ENCODE measurements at regions not wholly inside any gene's neighbourhood (a gene's known extent, or its start where the extent isn't known, plus 50 kb on each side); places are given as distances from the start of the nearest gene placed in this dataset.

GRCh38 chr16:5257462-5257861 lies 159.9 kb upstream of the EEF2KMT start:
- H3K56ac ChIP-seq (ENCODE audit: extremely low read depth, insufficient read depth, low read length) = no peak overlapping the region
- H3K18ac ChIP-seq (ENCODE audit: low read depth, low read length) = no peak overlapping the region
- H2BK120ac ChIP-seq (ENCODE audit: low read depth, low read length) = no peak overlapping the region
- no peak overlapping the region for H3K14ac ChIP-seq (replicated peaks; ENCODE audit: low read depth, low read length)
- no peak for ATAC-seq (ENCODE audit: low read depth)
- H3K27me3 ChIP-seq (ENCODE audit: control insufficient read depth, insufficient read depth, low read length) = no peaks in the 10 kb centered on the region
- DNase-seq = no peak
- no TSS peak for BruUV-seq (replicated peaks)
- no peak overlapping the region for H2BK15ac ChIP-seq (ENCODE audit: low read depth, low read length)
- H3K4ac ChIP-seq (ENCODE audit: low read depth, low read length) = no peak overlapping the region
- ChIA-PET POLR2A (ENCODE audit: unreplicated experiment) (no interaction called here), CTCF (no interaction called here)
- dilution Hi-C loops (cut with HindIII; ENCODE audit: low sequenced_read_pairs, unreplicated experiment) (no loop called here), intact Hi-C loops (cut with micrococcal nuclease) (no loop called here), in situ Hi-C loops (cut with MboI; ENCODE audit: low sequenced_read_pairs) (no loop called here)
- H3K79me1 ChIP-seq (ENCODE audit: low read depth in 1 of 2, low read length in 2 of 2) = no peaks in the 10 kb centered on the region
- no peak overlapping the region for H3K27ac ChIP-seq (ENCODE audit: insufficient read depth, low read length)
- H3K9me1 ChIP-seq (ENCODE audit: insufficient read depth, low read length) = no peaks in the 10 kb centered on the region
- no peak overlapping the region for H4K91ac ChIP-seq (ENCODE audit: insufficient read depth, low read depth, low read length)
- no peak overlapping the region for H3K9ac ChIP-seq (ENCODE audit: low read depth, low read length)
- H3K36me3 ChIP-seq (ENCODE audit: control insufficient read depth, insufficient read depth, low read length) = no peaks in the 10 kb centered on the region
- H2AK9ac ChIP-seq (replicated peaks; ENCODE audit: low read depth, low read length, poor library complexity) = no peak overlapping the region
- H4K20me1 ChIP-seq (ENCODE audit: insufficient read depth, low read length) = no peaks in the 10 kb centered on the region
- H2BK20ac ChIP-seq (ENCODE audit: low read depth, low read length) = no peak overlapping the region
- H3K4me3 ChIP-seq (ENCODE audit: insufficient read depth, low read depth, low read length) = no peak overlapping the region
- H2AK5ac ChIP-seq (ENCODE audit: low read depth, low read length) = no peak overlapping the region
- no peak overlapping the region for H2BK5ac ChIP-seq (ENCODE audit: low read depth, low read length, poor library complexity, severe bottlenecking)
- H3K23ac ChIP-seq (ENCODE audit: low read depth, low read length) = no peak overlapping the region
- TF ChIP-seq POLR2A (IDR thresholded peaks at IDR 0.05; ENCODE audit: low read depth, low read length) (no peak), RCOR1 (IDR thresholded peaks at IDR 0.05; ENCODE audit: insufficient replicate concordance, low read length) (no peak), RFX5 (IDR thresholded peaks at IDR 0.05; ENCODE audit: low read depth, low read length) (no peak), MXI1 (IDR thresholded peaks at IDR 0.05; ENCODE audit: borderline replicate concordance, low read depth, low read length) (no peak), MAFK (IDR thresholded peaks at IDR 0.05; ENCODE audit: low read depth, low read length) (no peak)
- no peaks in the 10 kb centered on the region; the same call in 1 of the 2 replicates for H3K9me3 ChIP-seq (ENCODE audit: control insufficient read depth, insufficient read depth, low read length)
- H4K8ac ChIP-seq (ENCODE audit: low read depth in 2 of 2, low read length in 2 of 2) = no peak overlapping the region
- no peak overlapping the region for H3K4me2 ChIP-seq (ENCODE audit: low read depth, low read length)
- WGBS, 2 experiments (ENCODE audit: extremely low coverage in 2 of 2, insufficient read length in 1 of 2) = no CpG with 5 or more reads among the region's 11 CpGs
- no peaks in the 10 kb centered on the region for H3K4me1 ChIP-seq (ENCODE audit: control insufficient read depth, insufficient read depth, low read length)
- no peak overlapping the region for H4K5ac ChIP-seq (ENCODE audit: low read depth, low read length)
- no peak overlapping the region for H2AFZ ChIP-seq (replicated peaks; ENCODE audit: low read length, poor library complexity)
